HG03066 (cell line): ENCODE measurements at regions not wholly inside any gene's neighbourhood (a gene's known extent, or its start where the extent isn't known, plus 50 kb on each side); places are given as distances from the start of the nearest gene placed in this dataset.

Experiments used
- ATAC-seq: cut with Tn5 transposase; IDR thresholded peaks from one replicate; pipeline ENCODE4 v1.9.1; 2021; ENCODE audit warnings: low read depth; ENCODE audit not compliant: unreplicated experiment

DNA sequence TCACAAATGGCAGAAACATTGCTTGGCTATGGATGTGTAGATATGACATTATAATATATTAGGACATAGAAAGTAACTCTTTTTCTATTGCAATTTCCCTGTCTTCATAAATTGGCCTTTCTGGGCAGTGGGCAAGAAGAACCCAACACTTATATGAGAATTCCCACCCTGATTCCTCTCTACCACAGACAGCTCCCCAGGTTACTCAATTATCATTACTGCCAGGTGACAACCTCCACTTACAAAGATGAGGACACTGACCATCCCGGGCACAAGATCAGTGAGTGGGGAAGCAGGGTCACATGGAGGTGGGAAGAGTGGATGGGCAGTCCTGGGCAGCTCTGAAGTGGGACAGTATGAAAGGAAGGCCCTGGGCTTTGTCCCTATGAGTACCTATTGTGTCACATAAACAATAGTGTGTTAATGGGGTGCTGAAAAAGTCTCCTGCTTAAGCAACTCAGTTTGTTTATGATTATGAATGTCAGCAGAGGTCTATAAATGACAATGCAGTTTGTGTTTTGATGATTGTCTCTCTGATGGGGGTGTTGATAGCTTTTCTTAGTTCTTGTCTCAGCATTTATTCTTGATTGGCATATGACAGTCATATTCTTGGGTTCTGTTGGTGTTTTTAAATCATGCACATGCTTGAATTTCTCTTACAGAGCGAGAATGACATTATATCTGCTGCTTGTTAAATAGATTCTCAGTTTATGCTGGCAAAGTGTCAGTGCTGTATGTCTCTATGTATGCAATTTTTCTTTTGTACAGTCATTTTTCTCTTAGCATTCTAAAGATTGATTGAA is 99.9 kb downstream of the SLIT2 start:
- no peak for ATAC-seq

GRCh38 chr4:20352163-20352431 is 100.4 kb downstream of the SLIT2 start:
- ATAC-seq: no peak

GRCh38 chr4:20353646-20354045 is 101.9 kb downstream of the SLIT2 start:
- no peak for ATAC-seq

GRCh38 chr4:20354120-20354519 is 102.4 kb downstream of the SLIT2 start:
- no peak for ATAC-seq

DNA sequence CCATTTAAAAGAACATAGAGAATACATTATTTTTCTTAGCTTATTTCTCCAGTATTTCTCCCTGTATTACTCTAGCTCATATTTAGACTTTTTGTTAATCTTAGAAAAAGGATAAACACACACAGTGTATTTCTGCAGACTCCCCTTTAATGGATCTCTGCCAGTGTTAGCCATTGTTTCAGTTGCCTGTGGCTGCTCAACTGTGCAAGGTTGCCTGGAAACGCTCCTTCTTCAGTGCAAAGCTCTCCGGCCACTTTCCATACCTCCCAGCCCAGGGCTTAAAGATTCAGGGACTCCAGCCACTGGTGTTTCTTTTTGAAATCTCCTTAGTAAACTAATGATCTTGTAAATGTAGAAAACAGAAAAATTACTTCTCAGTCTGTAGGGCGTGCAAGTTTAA is 104.9 kb downstream of the SLIT2 start:
- ATAC-seq: no peak

DNA sequence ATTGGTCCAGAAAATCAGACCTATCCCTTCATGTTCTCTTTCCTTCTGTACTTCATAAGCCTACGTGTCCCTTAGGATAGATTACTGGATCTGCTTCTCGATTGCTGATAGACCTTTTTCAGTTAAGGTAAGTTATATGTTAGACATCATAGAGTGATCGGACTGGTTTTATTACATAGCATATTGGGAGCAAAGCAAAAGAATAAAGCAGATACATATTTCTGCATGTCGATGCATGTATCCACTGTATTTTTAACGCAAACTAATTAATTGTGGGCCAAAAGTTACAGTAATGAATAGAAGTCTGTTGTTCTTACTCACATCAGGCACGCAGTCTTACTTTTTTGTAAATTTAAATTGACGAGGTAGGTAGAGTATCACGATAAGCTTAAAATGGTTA is 106.4 kb downstream of the SLIT2 start:
- ATAC-seq: no peak

- ATAC-seq: no peak
Observed at GRCh38 chr4:20359692-20360091, 108.0 kb downstream of the SLIT2 start.

GRCh38 chr4:20362148-20362547 is 110.4 kb downstream of the SLIT2 start:
- ATAC-seq: no peak

DNA sequence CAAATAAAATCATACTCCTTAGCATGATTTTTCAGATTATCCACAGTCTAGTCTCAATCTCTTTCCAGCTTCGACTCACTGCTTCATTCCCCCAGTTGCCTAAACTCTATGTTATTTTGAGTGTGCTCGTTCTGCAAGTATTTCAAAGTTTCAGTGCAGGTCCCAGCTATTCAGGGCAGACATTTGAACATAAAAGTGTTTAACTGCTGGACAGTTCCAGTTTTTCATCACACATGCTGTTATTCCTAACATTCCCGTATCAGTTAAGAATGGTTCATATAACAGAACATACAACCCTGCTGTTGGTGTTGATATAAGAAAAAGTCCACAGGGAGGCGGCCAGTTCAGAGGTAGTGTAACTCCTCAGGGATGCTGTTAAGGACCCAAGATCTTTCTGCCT is 113.3 kb downstream of the SLIT2 start:
- ATAC-seq: no peak

GRCh38 chr4:20367446-20367845 is 115.7 kb downstream of the SLIT2 start:
- no peak for ATAC-seq

- no peak for ATAC-seq
Observed at GRCh38 chr4:20368926-20369325, 117.2 kb downstream of the SLIT2 start.

GRCh38 chr4:20370274-20370673 is 118.6 kb downstream of the SLIT2 start:
- ATAC-seq: no peak

- no peak for ATAC-seq
Observed at GRCh38 chr4:20376070-20376469, 124.4 kb downstream of the SLIT2 start.

DNA sequence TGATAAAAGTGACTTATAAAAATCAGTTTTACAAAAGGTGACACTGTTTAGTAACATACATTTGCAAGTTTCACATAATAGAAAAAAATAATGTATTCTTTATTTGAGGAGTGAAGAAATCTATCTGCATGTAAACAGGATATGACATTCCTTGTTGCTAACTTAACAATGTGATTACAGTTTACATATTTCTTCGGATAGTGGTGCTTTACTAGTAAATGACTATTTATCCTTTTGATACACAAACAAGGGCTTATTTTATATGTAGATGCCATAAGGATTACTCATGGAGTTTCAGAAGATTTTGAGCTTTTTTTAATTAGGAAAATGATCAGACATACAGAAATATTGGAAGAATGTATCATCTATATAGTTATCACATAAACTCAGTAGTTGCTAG is 126.5 kb downstream of the SLIT2 start:
- no peak for ATAC-seq

- ATAC-seq: no peak
Observed at GRCh38 chr4:20381005-20381404, 129.3 kb downstream of the SLIT2 start.

DNA sequence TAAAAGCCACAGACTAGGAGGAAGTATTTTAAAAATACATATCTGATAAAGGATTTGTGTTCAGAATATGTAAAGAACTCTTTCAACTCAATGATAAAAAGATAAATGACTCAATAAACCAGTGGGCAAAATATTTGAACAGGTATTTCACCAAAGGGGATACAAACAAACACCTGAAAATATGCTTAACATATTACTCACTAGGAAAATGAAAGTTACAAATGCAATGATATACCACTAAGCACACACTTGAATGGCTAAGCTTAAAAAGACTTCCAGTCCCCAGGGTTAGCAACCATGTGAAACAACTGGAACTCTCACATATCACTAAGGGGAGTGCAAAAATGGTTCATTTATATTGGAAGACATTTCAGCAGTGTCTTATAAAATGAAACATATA is 131.6 kb downstream of the SLIT2 start:
- ATAC-seq: no peak

DNA sequence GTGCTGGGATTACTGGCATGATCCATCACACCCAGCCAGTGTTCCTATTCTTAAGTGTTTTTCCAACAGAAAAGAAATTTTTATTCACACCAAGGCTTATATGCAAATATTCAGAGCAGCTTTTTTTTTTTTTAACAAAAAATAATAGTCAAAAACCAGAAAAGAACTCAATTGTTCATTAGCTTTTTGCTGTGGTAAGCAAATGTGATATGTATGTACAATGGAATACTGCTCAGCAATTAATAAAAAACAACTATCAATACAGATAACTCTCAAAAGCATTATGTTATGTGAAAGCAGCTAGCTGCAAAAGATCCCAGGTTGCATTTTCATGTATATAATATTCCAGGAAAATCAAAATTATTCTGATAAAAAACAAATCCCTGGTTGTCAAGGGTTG is 132.3 kb downstream of the SLIT2 start:
- ATAC-seq: no peak

- ATAC-seq: no peak
Observed at GRCh38 chr4:20384456-20384855, 132.8 kb downstream of the SLIT2 start.

DNA sequence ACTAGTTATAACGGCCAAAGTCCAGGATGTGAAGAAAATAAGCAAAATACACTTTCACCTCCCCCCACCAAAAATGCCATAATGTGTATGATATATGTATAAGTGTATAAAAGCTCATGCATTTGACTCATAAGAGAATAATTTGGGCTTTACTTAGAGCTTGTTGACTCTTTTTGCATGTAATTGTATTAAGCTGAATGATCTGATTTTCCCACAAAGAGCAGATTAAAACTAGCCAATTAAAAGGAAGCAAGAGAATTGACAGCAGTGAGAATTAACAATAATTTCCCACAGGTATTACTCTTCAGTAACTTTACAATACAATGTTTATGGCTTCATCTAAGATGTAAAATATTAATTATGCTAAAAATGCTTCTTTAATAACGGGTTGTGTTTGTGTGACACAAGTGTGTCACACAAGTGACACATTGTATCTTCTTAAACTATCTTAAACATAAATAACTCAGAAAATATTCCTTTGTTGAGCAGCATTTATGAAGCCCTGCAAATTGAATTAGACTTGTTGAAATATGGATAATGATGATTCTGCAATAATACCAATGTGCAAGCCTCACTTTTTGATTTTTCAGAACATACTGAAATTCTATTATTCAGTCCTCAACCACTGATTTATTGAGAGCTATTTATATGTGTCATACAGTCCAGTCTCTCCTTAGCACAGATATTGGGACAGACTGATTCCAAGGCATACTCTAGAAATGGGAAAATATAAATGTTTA is 134.5 kb downstream of the SLIT2 start:
- no peak for ATAC-seq

DNA sequence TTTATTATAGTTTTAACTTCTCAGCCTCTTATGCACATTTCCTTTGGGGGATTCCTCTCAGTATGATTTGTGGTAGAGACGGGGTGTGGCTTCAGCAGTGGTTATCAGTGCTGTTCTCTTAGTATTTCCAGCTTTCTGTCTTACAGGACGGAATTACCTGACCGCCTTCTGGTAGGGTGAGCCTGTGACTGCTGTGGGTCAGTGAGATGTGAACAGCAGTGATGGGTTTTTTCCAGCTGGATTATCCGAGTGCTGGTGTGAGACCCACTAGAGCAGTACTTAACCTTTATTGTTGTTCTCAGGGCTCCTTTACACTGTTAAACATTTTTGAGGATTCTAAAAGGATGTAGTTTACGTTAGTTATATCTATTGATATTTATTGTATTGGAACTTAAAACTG is 135.2 kb downstream of the SLIT2 start:
- no peak for ATAC-seq

DNA sequence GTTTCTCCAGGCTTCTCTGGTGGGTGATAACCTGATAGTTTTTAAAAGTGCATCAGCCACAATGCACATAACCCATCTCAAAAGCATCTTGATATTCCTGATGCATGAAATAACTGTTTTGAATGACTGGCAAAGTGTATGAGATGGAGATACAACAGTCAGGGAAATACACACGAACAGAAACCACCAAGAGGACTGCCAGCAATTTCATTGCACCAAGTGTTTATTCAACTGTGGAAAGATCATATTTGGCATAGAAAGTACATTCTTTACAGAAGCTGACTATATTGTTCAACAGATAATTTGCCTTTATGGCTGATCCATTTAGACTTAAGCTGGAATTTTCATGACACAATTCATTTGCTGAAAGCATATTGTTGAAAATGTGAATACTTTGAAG is 139.5 kb downstream of the SLIT2 start:
- ATAC-seq: no peak

GRCh38 chr4:20391912-20392311 is 140.2 kb downstream of the SLIT2 start:
- ATAC-seq: no peak
